ENCODE measurements at regions not wholly inside any gene's neighbourhood (a gene's known extent, or its start where the extent isn't known, plus 50 kb on each side); places are given as distances from the start of the nearest gene placed in this dataset.

DNA sequence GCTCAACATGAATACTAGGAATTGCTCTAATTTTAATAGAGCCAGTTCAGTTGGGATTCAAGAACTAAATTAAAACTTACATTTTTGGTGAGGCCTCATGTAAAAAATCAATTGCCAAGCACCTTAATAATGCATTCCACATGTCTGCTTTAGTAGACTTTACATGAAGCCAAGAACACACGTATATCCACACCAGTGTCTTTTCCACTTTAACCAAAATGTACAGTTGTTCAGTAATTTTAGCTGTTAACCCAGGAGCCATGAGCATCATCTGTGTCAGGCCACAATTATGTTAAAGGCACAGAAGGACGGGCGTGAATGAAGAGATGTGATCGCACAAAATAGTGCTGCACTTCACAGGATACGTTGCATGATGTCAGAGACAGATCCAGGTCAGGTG is 136.7 kb downstream of the TLR5 start:
- no peak for ATAC-seq (ENCODE audit: poor library complexity)
- TF ChIP-seq, protein P1, sequence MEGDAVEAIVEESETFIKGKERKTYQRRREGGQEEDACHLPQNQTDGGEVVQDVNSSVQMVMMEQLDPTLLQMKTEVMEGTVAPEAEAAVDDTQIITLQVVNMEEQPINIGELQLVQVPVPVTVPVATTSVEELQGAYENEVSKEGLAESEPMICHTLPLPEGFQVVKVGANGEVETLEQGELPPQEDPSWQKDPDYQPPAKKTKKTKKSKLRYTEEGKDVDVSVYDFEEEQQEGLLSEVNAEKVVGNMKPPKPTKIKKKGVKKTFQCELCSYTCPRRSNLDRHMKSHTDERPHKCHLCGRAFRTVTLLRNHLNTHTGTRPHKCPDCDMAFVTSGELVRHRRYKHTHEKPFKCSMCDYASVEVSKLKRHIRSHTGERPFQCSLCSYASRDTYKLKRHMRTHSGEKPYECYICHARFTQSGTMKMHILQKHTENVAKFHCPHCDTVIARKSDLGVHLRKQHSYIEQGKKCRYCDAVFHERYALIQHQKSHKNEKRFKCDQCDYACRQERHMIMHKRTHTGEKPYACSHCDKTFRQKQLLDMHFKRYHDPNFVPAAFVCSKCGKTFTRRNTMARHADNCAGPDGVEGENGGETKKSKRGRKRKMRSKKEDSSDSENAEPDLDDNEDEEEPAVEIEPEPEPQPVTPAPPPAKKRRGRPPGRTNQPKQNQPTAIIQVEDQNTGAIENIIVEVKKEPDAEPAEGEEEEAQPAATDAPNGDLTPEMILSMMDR (IDR thresholded peaks at IDR 0.05), result no peak
- H3K27ac Mint-ChIP-seq, result no peak overlapping the region
- H3K36me3 ChIP-seq (ENCODE audit: insufficient read depth, low read length), result peaks cover 4% of the 10 kb centered on the region
- peaks cover 30% of the 10 kb centered on the region for H3K36me3 Mint-ChIP-seq (ENCODE audit: low read depth)
- no peak overlapping the region for H3K4me3 Mint-ChIP-seq
- H3K27ac ChIP-seq (ENCODE audit: low read depth in 1 of 2, low read length in 2 of 2), result no peak overlapping the region
- H3K9me3 Mint-ChIP-seq, result no peaks in the 10 kb centered on the region
- CTCF ChIA-PET, result no interaction called here
- H3K9me3 ChIP-seq (ENCODE audit: control insufficient read depth in 1 of 2, insufficient read depth in 1 of 2, low read length in 2 of 2), result no peaks in the 10 kb centered on the region
- no peaks in the 10 kb centered on the region for H3K27me3 Mint-ChIP-seq
- no peaks in the 10 kb centered on the region for H3K4me1 Mint-ChIP-seq (ENCODE audit: low read depth)
- intact Hi-C loops (cut with DNase I, micrococcal nuclease), result no loop called here
- no peaks in the 10 kb centered on the region for H3K4me1 ChIP-seq (ENCODE audit: insufficient read depth, low read length)
- no peaks in the 10 kb centered on the region for H3K27me3 ChIP-seq (ENCODE audit: control insufficient read depth in 1 of 2, insufficient read depth in 2 of 2, low read length in 2 of 2)
- POLR2A ChIA-PET, result no interaction called here
- DNase-seq, result no peak
- no peak overlapping the region for H3K4me3 ChIP-seq (ENCODE audit: low read length)

DNA sequence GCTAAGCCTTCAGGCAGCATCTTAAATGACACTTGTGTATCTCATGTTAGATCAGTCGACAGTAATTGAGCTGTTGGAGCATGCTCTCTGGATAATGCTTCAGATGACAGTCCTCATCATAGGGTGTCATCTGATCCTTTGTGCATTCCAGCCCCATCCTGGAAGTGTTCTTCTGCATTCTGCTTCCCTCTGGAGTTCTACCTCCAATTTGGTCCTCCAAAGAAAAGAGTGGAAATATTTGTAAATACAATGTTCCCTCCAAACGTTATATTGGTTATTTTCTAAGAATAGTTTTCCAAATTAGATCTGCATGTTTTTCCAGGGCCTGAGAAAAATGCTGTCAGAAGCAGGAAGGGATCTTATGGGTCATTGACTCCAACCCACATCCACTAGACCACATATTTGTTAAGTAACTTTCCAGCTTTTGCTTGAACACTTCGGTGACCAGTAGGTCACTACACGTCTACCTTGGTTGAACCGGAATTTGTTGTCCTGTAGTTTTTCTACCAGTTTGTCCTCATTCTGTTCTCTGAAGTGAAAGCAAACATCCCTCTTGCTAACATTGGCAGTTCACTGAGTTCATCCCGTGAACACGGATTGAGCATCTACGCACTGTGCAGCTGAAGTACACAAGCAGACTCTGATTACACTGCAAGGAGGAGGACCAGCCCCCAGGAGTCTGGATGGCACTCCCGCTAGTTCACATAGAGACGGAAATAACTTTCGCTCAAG is 136.0 kb downstream of the TLR5 start:
- Mint-ChIP-seq H3K36me3 (ENCODE audit: low read depth) (peaks cover 28% of the 10 kb centered on the region), H3K27ac (no peak overlapping the region), H3K9me3 (no peaks in the 10 kb centered on the region), H3K27me3 (no peaks in the 10 kb centered on the region), H3K4me3 (no peak overlapping the region), H3K4me1 (ENCODE audit: low read depth) (no peaks in the 10 kb centered on the region)
- ATAC-seq (ENCODE audit: poor library complexity) (no peak), DNase-seq (no peak)
- Histone ChIP-seq H3K4me3 (ENCODE audit: low read length) (no peak overlapping the region), H3K27me3 (ENCODE audit: control insufficient read depth in 1 of 2, insufficient read depth in 2 of 2, low read length in 2 of 2) (no peaks in the 10 kb centered on the region), H3K4me1 (ENCODE audit: insufficient read depth, low read length) (no peaks in the 10 kb centered on the region), H3K9me3 (ENCODE audit: control insufficient read depth in 1 of 2, insufficient read depth in 1 of 2, low read length in 2 of 2) (no peaks in the 10 kb centered on the region), H3K36me3 (ENCODE audit: insufficient read depth, low read length) (peaks cover 4% of the 10 kb centered on the region), H3K27ac (ENCODE audit: low read depth in 1 of 2, low read length in 2 of 2) (no peak overlapping the region)
- TF ChIP-seq, protein P1 (IDR thresholded peaks at IDR 0.05), result no peak
- ChIA-PET POLR2A (no interaction called here), CTCF (interaction anchor here (0.6 kb wide), 1 partner anchor 510 kb away, joined by 3 read pairs; no protein-coding TSS in a partner anchor)
- intact Hi-C loops (cut with DNase I, micrococcal nuclease), result no loop called here

DNA sequence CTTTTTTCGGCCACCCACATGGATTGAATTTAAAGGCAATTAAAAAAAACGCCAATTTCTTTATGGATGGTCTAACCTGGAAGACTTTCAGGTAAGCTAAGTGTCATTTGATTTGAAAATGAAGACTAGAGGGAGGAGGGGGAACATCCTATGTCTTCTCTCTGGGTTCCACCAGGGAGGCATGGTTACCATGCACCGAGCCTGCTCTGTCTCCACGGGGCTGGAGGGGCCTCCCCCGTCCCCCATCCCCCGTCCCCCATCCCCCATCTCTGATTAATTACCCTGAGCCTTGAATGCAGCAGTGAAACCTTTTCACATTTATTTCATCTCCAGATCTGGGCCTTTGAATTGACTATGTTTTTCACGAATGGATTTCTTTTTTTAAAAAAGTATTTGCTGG is 135.1 kb downstream of the TLR5 start:
- ChIA-PET CTCF (no interaction called here), POLR2A (no interaction called here)
- no peak overlapping the region for H3K4me3 Mint-ChIP-seq
- ATAC-seq (ENCODE audit: poor library complexity), result no peak
- H3K9me3 Mint-ChIP-seq, result no peaks in the 10 kb centered on the region
- Histone ChIP-seq H3K9me3 (ENCODE audit: control insufficient read depth in 1 of 2, insufficient read depth in 1 of 2, low read length in 2 of 2) (no peaks in the 10 kb centered on the region), H3K27me3 (ENCODE audit: control insufficient read depth in 1 of 2, insufficient read depth in 2 of 2, low read length in 2 of 2) (no peaks in the 10 kb centered on the region), H3K4me3 (ENCODE audit: low read length) (no peak overlapping the region), H3K4me1 (ENCODE audit: insufficient read depth, low read length) (no peaks in the 10 kb centered on the region), H3K27ac (ENCODE audit: low read depth in 1 of 2, low read length in 2 of 2) (no peak overlapping the region), H3K36me3 (ENCODE audit: insufficient read depth, low read length) (peaks cover 4% of the 10 kb centered on the region)
- TF ChIP-seq, protein P1 (IDR thresholded peaks at IDR 0.05), result no peak
- peaks cover 19% of the 10 kb centered on the region for H3K36me3 Mint-ChIP-seq (ENCODE audit: low read depth)
- no peaks in the 10 kb centered on the region for H3K4me1 Mint-ChIP-seq (ENCODE audit: low read depth)
- H3K27ac Mint-ChIP-seq, result no peak overlapping the region
- intact Hi-C loops (cut with DNase I, micrococcal nuclease), result no loop called here
- DNase-seq, result no peak
- H3K27me3 Mint-ChIP-seq, result no peaks in the 10 kb centered on the region
